ENCODE measurements at regions not wholly inside any gene's neighbourhood (a gene's known extent, or its start where the extent isn't known, plus 50 kb on each side); places are given as distances from the start of the nearest gene placed in this dataset.
"Not testable (repeated sequence)": the region's sequence is repeated elsewhere in the genome, so short reads cannot be mapped to it uniquely, and the experiment has no call there.

DNA sequence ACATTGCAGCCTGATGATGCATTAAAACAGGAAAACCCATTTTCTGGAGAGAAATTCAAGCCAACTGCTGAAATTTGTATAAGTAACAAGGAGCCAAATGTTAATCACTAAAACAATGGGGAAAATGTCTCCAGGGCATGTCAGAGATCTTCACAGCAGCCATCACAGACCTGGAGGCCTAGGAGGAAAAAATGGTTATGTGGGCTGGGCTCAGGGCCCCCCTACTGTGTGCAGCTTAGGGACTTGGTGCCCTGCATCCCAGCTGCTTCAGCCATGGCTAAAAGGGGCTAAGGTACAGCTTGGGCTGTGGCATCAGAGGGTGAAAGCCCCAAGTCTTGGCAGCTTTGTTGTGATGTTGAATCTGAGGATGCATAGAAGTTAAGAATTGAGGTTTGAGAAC lies 479.8 kb downstream of the BCKDHB start:
- no peak for DNase-seq (ENCODE audit: low read depth)
- TF ChIP-seq, protein P1, sequence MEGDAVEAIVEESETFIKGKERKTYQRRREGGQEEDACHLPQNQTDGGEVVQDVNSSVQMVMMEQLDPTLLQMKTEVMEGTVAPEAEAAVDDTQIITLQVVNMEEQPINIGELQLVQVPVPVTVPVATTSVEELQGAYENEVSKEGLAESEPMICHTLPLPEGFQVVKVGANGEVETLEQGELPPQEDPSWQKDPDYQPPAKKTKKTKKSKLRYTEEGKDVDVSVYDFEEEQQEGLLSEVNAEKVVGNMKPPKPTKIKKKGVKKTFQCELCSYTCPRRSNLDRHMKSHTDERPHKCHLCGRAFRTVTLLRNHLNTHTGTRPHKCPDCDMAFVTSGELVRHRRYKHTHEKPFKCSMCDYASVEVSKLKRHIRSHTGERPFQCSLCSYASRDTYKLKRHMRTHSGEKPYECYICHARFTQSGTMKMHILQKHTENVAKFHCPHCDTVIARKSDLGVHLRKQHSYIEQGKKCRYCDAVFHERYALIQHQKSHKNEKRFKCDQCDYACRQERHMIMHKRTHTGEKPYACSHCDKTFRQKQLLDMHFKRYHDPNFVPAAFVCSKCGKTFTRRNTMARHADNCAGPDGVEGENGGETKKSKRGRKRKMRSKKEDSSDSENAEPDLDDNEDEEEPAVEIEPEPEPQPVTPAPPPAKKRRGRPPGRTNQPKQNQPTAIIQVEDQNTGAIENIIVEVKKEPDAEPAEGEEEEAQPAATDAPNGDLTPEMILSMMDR (IDR thresholded peaks at IDR 0.05; ENCODE audit: insufficient read depth, low read depth, low read length, missing control alignments) = no peak
- H3K4me3 ChIP-seq (ENCODE audit: low read depth, low read length) = no peak overlapping the region

DNA sequence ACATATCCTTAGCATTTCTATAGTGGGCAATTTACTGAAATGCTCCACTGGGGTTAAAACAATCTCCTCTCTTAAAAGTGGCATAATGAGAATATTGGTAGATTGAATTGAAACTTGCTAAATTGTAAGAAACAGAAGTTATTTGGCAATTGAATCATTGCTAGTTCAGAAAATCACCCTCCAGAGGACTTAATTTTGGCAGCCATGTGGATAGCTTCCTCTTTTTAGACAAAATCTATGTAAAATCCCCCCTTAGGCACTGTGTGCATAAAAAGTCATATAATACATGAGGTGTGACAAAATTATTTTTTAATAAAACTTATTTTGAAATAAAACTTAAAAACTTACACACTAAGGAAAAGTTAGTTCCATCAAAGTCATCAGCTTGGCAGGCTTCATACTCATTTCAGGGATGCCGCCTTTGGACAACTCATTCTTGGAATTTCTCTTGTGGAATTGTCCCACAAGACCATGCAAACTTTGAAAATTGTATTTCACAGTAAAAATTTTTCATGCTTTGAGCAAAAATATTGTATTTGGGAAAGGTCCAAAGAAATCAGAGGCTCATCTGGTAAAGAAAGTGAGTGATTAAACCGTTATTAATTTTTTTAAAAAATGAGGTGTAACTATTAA lies 473.0 kb downstream of the BCKDHB start:
- no peak for DNase-seq (ENCODE audit: low read depth)
- no peak overlapping the region for H3K4me3 ChIP-seq (ENCODE audit: low read depth, low read length)
- TF ChIP-seq, protein P1 (IDR thresholded peaks at IDR 0.05; ENCODE audit: insufficient read depth, low read depth, low read length, missing control alignments) = no peak

DNA sequence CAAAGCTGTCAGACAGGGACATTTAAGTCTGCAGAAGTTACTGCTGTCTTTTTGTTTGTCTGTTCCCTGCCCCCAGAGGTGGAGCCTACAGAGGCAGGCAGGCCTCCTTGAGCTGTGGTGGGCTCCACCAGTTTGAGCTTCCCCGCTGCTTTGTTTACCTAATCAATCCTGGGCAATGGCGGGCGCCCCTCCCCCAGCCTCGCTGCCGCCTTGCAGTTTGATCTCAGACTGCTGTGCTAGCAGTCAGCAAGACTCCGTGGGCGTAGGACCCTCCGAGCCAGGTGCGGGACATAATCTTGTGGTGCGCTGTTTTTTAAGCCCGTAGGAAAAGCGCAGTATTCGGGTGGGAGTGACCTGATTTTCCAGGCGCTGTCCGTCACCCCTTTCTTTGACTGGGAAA lies 466.8 kb downstream of the BCKDHB start:
- DNase-seq (ENCODE audit: low read depth); H3K4me3 ChIP-seq (ENCODE audit: low read depth, low read length): not testable (repeated sequence)

DNA sequence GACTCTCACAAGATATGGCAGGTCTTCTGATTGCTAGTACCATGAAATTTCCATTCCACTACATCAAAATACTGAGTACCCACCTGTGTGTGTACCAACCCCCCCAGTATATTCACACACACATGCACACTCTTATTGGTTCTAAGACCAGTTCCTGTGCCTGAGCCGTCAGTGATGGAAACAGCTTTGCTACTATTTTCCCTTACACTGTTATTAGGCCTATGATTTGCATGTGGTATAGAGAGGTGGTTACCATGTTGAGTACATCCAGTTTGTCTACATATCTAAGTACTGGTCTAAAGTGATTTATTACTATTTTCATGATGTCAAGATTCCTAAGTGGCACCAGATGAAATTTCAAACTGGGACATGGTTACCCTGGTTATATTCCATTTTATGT lies 459.9 kb downstream of the BCKDHB start:
- H3K4me3 ChIP-seq (ENCODE audit: low read depth, low read length) = no peak overlapping the region
- TF ChIP-seq, protein P1 (IDR thresholded peaks at IDR 0.05; ENCODE audit: insufficient read depth, low read depth, low read length, missing control alignments) = no peak
- peak; percentile 3 for DNase-seq (ENCODE audit: low read depth)

DNA sequence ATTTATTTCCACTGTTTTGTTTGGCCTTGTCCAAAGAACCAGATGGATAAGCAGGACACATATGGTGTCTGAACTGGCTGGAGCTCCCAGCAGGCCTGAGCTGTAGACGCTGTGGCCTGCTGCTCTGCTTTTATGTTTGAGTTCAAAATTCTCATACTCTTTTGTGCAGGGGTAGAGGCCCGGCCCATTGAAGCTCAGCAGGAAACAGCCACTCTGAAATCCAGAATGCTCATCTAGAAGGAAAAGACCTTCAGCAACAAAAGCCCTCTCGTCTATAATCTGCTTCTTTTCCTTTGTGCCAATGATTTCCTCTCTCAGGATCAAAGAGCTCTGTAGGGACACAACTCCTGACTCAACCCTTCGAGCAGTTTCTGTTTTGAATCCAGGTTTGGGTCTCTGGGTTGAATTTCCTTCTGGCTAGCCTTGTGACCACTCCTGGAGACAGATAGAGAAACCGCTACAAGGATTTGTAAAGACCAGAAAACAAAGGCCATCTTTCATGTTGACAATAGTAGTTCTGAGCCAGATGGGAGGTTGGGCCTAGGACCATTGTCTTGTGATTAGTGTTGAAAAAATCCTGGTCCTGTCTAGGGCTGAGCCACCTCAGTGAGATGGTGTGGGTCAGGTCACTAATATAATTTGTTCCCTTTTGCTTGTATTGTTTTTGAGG lies 446.7 kb downstream of the BCKDHB start:
- DNase-seq (ENCODE audit: low read depth) = no peak
- no peak overlapping the region for H3K4me3 ChIP-seq (ENCODE audit: low read depth, low read length)
- TF ChIP-seq, protein P1 (IDR thresholded peaks at IDR 0.05; ENCODE audit: insufficient read depth, low read depth, low read length, missing control alignments) = no peak

DNA sequence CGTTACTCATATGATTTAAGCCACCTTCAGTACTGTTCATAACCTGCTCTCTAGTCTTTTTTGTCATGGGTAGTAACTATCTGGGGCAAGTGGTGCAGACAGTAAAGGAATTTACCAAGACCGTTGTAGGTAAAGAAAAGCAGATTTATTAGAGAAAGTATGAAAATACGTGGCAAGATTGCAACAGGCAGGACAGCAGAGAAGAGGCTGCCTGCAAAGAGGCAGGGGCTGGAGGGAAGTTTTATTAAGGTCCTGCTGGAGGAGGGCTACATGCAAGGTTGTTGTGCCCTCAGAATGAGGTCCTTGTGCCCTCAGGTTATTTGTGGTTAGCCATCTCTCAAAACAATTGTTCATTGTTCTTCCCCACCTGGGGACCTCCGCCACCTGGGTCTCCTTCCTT lies 444.3 kb downstream of the BCKDHB start:
- no peak for DNase-seq (ENCODE audit: low read depth)
- H3K4me3 ChIP-seq (ENCODE audit: low read depth, low read length) = no peak overlapping the region
- TF ChIP-seq, protein P1 (IDR thresholded peaks at IDR 0.05; ENCODE audit: insufficient read depth, low read depth, low read length, missing control alignments) = no peak

DNA sequence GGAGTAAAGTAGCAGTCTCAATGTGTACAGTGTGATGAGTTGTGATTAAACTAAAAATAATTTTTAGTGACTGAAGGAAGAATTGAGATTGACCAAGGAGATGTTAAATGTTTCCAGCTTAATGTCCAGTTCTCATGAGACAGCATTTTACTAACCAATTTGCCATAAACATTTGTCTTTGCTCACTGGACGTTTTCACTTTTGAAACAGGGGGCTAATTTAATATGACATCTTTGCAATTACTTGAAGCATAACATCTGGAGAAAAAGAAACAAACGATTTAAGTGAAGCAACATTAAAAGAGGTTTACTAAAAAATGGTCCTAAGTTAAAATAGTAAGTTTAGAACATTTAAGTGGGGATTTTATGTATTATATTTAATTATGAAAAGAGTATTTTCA lies 443.8 kb downstream of the BCKDHB start:
- no peak for DNase-seq (ENCODE audit: low read depth)
- TF ChIP-seq, protein P1 (IDR thresholded peaks at IDR 0.05; ENCODE audit: insufficient read depth, low read depth, low read length, missing control alignments) = no peak
- H3K4me3 ChIP-seq (ENCODE audit: low read depth, low read length) = no peak overlapping the region
